OCI-LY3 (cell line): ENCODE measurements at regions not wholly inside any gene's neighbourhood (a gene's known extent, or its start where the extent isn't known, plus 50 kb on each side); places are given as distances from the start of the nearest gene placed in this dataset.

Experiments used
- CTCF ChIP-seq: fragments of 200-600, 300-600 bp; sonication (generic); IDR thresholded peaks from 2 replicates; pipeline ENCODE4 v1.5.1; 2014; ENCODE audit warnings: antibody characterized with exemption, low read length, low read depth
- EZH2phosphoT487 ChIP-seq: fragments of 200-600 bp; shearing (Covaris generic); IDR thresholded peaks from 2 replicates; pipeline ENCODE4 v1.6.1; 2018; ENCODE audit warnings: antibody characterized with exemption, mixed run types, low read depth

GRCh38 chr18:43589611-43590151 lies 312.4 kb upstream of the SYT4 start:
- no peak for TF ChIP-seq CTCF
- no peak for TF ChIP-seq EZH2phosphoT487
